Ishikawa (cell line): ENCODE measurements at regions not wholly inside any gene's neighbourhood (a gene's known extent, or its start where the extent isn't known, plus 50 kb on each side); places are given as distances from the start of the nearest gene placed in this dataset.

ENCODE experiments used
- CREB1 ChIP-seq: IDR thresholded peaks from 2 replicates; pipeline ENCODE4 v1.6.1; 2012; ENCODE audit warnings: low read depth
- EP300 ChIP-seq: IDR thresholded peaks from 2 replicates; pipeline ENCODE4 v1.6.1; 2012; ENCODE audit warnings: borderline replicate concordance
- FOXM1 ChIP-seq: IDR thresholded peaks from 2 replicates; pipeline ENCODE4 v1.6.1; 2012; ENCODE audit warnings: low read depth, borderline replicate concordance
- NFIC ChIP-seq: IDR thresholded peaks from 2 replicates; pipeline ENCODE4 v1.6.1; 2012
- RAD21 ChIP-seq: IDR thresholded peaks from 2 replicates; pipeline ENCODE4 v1.6.1; 2012; ENCODE audit warnings: low read depth
- TAF1 ChIP-seq: IDR thresholded peaks from 2 replicates; pipeline ENCODE4 v1.6.1; 2012; ENCODE audit warnings: low read depth, mild to moderate bottlenecking
- TEAD4 ChIP-seq: IDR thresholded peaks from 2 replicates; pipeline ENCODE4 v1.6.1; 2012
- YY1 ChIP-seq: IDR thresholded peaks from 2 replicates; pipeline ENCODE4 v1.6.1; 2012; ENCODE audit warnings: low read depth
- TF ChIP-seq, protein P1 (sequence below): IDR thresholded peaks from 2 replicates; pipeline ENCODE4 v1.6.1; 2012
- TF ChIP-seq, protein P2 (sequence below): IDR thresholded peaks from 2 replicates; pipeline ENCODE4 v1.6.1; 2012; ENCODE audit warnings: low read depth, mild to moderate bottlenecking

DNA sequence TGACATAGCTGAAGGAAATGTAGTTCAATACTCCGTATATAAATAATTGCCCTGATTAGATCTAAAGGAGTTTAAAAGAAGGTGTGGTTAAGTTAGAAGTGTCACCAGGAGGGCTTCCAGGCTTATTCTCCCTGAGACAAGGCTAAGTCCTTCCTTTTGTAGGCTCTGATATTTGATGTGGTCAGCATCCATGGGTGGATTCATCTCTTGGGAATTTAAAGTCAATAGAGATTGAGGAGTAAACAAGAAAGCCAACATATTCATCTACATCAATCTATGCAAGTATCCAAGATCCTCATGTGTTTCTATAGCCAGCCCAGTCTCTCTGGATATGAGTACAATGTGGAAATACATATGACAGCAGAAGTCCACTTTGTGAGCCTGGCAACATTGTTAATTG is 76.8 kb downstream of the KCTD12 start:
- TF ChIP-seq EP300 (no peak), TAF1 (no peak), YY1 (no peak), FOXM1 (no peak), TEAD4 (no peak), NFIC (no peak), RAD21 (no peak), CREB1 (no peak)
- TF ChIP-seq, protein P1, sequence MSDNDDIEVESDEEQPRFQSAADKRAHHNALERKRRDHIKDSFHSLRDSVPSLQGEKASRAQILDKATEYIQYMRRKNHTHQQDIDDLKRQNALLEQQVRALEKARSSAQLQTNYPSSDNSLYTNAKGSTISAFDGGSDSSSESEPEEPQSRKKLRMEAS, result no peak
- TF ChIP-seq, protein P2, sequence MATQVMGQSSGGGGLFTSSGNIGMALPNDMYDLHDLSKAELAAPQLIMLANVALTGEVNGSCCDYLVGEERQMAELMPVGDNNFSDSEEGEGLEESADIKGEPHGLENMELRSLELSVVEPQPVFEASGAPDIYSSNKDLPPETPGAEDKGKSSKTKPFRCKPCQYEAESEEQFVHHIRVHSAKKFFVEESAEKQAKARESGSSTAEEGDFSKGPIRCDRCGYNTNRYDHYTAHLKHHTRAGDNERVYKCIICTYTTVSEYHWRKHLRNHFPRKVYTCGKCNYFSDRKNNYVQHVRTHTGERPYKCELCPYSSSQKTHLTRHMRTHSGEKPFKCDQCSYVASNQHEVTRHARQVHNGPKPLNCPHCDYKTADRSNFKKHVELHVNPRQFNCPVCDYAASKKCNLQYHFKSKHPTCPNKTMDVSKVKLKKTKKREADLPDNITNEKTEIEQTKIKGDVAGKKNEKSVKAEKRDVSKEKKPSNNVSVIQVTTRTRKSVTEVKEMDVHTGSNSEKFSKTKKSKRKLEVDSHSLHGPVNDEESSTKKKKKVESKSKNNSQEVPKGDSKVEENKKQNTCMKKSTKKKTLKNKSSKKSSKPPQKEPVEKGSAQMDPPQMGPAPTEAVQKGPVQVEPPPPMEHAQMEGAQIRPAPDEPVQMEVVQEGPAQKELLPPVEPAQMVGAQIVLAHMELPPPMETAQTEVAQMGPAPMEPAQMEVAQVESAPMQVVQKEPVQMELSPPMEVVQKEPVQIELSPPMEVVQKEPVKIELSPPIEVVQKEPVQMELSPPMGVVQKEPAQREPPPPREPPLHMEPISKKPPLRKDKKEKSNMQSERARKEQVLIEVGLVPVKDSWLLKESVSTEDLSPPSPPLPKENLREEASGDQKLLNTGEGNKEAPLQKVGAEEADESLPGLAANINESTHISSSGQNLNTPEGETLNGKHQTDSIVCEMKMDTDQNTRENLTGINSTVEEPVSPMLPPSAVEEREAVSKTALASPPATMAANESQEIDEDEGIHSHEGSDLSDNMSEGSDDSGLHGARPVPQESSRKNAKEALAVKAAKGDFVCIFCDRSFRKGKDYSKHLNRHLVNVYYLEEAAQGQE, result no peak
